OCI-LY7 (cell line): ENCODE measurements at regions not wholly inside any gene's neighbourhood (a gene's known extent, or its start where the extent isn't known, plus 50 kb on each side); places are given as distances from the start of the nearest gene placed in this dataset.
"Not testable (repeated sequence)": the region's sequence is repeated elsewhere in the genome, so short reads cannot be mapped to it uniquely, and the experiment has no call there.

Experiments
- EZH2phosphoT487 ChIP-seq: fragments of 200-600 bp; sonication (generic); IDR thresholded peaks from 2 replicates; pipeline ENCODE4 v1.6.1; 2018; ENCODE audit warnings: low read depth, borderline replicate concordance, mild to moderate bottlenecking, mixed run types, antibody characterized with exemption, low read length, moderate library complexity, mixed read lengths
- TF ChIP-seq, protein P1 (sequence below): fragments of 200-600 bp; sonication (generic); conservative IDR thresholded peaks from 2 replicates; pipeline ENCODE4 v1.5.1; 2014; ENCODE audit warnings: mild to moderate bottlenecking, antibody characterized with exemption, low read length, moderate library complexity, mixed read lengths

DNA sequence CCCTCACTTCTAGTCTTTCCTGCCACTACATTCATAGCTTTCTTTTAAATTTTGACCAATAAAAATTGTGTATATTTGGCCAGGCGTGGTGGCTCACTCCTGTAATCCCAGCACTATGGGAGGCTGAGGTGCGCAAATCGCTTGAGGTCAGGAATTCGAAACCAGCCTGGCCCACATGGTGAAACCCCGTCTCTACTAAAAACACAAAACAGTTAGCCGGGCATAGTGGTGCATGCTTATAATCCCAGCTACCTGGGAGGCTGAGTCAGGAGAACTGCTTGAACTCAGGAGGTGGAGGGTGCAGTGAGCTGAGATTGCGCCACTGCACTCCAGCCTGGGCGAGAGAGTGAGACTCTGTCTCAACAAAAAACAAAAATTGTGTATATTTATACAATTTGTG, 97.8 kb upstream of the SPATA31D4 start:
- TF ChIP-seq, protein P1, sequence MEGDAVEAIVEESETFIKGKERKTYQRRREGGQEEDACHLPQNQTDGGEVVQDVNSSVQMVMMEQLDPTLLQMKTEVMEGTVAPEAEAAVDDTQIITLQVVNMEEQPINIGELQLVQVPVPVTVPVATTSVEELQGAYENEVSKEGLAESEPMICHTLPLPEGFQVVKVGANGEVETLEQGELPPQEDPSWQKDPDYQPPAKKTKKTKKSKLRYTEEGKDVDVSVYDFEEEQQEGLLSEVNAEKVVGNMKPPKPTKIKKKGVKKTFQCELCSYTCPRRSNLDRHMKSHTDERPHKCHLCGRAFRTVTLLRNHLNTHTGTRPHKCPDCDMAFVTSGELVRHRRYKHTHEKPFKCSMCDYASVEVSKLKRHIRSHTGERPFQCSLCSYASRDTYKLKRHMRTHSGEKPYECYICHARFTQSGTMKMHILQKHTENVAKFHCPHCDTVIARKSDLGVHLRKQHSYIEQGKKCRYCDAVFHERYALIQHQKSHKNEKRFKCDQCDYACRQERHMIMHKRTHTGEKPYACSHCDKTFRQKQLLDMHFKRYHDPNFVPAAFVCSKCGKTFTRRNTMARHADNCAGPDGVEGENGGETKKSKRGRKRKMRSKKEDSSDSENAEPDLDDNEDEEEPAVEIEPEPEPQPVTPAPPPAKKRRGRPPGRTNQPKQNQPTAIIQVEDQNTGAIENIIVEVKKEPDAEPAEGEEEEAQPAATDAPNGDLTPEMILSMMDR: not testable (repeated sequence)
- TF ChIP-seq EZH2phosphoT487: not testable (repeated sequence)
